GM21390 (cell line): ENCODE measurements at regions not wholly inside any gene's neighbourhood (a gene's known extent, or its start where the extent isn't known, plus 50 kb on each side); places are given as distances from the start of the nearest gene placed in this dataset.

Source experiments
- ATAC-seq: cut with Tn5 transposase; IDR thresholded peaks from one replicate; pipeline ENCODE4 v1.9.1; 2021; ENCODE audit not compliant: unreplicated experiment

DNA sequence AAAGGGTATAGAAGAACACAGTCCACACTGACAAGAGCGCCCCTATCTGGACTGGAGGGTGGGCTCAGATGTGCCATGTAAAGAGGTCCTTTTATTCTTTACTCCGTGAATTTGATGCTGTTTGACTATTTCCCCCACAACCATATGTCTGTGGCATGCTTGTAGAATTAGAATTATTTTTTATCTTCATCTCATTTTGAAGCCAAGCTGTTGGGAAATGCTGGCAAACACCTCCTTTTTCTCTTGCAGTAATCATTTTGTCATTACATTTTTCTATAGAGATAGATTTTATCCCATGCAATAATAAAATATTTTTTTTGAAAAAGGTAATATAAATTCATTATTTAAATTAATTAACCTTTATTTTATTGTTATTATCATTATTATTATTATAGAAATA lies 926.6 kb upstream of the AUTS2 start:
- ATAC-seq, result no peak

DNA sequence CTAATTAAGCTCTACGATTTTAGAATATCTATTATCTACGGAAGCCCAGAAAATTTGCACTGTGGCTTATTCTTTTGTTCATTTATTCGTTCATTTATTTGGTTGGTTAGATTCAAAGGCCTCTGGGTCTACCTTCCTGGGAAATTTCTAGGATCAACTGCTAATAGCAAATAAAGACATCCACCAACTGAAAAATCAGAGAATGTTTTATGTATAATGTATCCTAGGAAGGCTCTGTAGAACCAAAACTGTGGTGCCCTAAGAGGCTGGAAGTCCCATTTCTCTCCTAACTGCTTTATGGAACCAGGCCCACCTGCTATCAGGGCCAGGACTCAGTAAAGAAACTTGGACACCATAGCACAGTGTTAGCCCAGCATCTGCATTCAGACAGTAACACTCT lies 923.4 kb upstream of the AUTS2 start:
- ATAC-seq, result no peak

DNA sequence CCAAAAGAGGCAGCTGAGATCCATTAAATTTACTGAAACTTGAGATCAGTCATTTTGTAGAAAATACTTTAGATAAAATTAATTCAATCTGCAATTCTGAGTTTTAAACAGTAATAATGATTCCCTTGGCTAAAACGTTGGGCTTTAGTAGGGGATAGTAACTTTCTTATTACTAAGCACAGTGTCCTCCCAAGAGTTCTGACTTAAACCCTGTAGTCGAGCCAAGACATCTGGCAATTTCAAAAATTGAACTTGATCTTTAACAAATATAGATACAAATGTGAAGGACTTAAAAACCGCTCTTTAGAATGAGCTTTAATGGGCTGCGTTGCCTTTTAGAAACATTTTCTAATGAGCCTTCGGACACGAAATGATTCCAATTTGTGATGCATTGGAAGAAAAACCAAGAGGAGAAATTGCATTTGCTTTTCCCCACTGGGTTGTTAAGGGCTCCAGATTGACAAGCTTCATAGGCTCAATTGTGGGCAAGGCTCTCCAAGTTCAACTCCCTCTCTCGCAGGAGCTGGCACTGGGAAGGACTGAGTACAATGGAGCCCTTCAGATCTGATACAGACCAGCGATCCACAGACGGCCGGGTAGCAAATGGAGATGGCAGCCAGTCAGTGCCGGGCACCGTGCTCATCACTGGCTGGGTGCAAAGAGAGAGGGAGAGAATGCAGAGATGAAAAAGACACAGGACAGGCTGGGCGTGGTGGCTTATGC lies 921.3 kb upstream of the AUTS2 start:
- no peak for ATAC-seq

DNA sequence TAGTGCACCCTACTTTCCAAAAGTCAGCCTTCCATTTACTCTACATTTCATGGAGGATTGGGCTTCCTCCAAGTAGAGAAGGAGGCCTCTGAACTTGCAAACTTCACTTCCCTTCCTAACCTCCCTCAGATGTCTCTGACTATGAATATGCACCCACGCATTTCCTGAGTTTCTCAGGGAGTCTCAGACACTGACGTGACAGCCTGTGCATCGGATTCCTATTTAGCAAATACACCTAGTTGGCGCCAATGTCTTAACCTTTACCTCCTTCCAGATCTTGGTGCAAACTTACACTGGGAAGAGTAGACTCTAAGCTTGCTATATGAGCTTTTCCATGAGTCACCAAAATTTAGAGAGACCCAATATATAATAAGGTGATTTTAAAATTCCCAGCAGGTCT lies 920.1 kb upstream of the AUTS2 start:
- ATAC-seq, result no peak

DNA sequence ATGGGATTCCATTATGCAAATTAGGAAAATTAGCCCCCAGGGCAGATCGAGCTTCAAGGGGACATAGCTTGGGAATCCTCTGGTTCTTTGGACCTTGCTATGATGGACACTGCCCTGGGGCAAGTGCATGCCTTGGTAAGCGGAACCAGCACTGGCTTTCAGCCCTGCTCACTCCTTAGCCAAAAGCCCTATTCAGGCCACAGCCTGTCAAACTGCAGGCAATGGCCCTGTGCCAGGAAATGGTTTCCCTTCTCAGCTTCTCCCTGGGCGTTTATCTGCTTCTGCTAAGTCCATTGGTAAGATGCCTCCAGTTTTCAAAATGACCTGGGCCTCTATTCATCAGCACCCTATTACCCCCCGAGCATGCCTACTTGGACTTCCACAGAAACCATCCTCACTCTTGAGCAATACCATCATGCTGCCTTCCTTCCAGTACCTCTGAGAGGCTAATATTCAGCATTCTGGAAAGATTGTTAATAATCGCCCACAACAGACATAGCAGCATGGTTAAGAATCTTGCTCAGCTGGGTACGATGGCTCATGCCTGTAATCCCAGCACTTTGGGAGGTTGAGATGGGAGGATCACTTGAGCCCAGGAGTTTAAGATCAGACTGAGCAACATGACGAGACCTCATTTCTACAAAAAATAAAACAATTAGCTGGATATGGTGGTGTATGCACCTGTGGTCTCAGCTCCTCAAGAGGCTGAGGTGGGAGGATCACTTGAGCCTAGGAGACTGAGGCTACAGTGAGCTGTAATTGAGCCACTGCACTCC lies 918.6 kb upstream of the AUTS2 start:
- ATAC-seq, result no peak

DNA sequence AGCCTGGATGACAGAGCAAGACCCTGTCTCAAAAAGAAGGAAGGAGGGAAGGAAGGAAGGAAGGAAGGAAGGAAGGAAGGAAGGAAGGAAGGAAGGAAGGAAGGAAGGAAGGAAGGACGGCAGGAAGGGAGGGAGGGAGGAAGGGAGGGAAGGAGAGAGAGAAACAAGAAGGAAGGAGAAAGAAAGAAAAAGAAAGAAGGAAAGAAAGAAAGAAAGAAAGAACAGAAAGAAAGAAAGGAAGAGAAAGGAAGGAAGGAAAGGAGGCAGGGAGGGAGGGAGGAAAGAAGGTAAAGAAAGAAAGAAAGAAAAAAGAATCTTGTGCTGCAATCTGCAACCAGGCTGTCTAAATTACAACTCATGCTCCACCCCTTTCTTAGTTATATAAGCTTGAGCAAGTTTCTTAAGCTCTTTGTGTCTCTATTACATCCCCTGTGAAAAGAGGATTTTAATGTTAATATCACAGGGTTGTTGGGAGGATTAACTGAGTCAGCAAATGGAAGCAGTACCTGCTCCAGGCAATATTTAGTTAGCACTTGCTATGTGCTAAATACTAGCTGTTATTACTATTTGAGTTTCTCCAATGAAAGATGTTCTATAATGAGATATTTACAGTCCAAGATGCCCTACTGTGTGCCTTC lies 917.9 kb upstream of the AUTS2 start:
- ATAC-seq, result no peak

DNA sequence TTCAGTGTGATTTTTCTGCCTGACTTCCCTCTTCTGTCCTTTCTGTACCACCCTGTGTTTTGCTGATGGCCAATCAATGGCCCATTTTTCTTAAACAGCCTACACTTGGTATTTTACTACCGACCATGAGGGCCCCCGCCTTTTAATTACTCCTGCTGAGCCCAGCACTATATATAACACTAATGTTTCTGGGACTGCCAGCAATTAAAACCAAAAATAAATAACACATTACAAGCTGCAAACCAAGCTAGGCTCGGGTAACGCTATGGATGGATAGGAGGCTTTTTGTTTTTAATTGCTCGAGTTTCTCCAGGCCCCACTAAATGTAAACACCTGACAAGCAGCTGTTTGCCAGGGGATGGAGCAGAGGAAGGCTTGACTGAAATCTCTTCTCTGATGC lies 915.4 kb upstream of the AUTS2 start:
- ATAC-seq, result no peak

DNA sequence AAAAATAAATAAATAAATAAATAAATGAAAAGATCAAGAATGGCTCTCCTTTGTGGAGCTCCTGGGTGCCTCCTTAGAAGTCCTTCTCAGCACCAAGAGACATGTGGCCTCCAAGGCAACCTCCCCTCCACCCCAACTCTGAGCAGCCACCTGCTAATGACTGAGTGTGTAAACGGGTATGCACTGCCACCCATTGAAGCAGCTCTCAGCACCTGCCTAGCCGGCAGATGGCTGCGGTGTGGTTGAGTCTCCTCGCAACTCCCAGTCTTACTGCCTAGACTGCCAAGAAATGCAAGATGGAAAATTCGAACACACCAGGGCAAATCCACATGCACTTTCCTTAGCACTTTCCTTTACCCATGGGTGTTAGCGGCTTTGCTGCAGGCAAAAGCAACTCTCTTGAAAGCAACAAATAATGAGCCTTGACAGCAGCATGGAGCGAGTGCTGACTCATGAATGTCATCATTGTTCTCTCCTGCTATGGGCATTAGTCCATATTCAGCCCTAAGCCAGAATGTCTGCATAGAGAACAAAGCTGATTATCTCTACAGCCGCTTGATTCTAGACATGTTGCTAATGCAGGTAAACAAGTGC lies 913.9 kb upstream of the AUTS2 start:
- no peak for ATAC-seq

DNA sequence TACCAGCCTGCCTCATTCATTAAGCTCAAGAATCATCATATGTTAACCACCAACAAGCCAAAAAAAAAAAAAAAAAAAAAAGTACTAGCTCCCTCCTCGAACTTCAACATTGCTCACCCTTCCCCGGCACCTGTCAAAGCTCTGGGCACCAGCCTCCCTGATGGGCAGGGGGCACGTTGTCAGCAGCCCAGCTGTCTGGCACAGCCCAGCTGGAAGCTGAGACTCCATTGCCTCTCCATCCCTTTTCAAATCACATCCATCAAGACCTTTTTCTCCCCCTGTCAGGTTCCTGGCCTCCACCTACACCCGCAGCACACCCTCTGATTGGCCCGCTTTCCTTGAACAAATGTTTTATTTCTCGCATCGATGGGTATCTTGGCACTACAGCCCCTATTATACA lies 913.3 kb upstream of the AUTS2 start:
- no peak for ATAC-seq

DNA sequence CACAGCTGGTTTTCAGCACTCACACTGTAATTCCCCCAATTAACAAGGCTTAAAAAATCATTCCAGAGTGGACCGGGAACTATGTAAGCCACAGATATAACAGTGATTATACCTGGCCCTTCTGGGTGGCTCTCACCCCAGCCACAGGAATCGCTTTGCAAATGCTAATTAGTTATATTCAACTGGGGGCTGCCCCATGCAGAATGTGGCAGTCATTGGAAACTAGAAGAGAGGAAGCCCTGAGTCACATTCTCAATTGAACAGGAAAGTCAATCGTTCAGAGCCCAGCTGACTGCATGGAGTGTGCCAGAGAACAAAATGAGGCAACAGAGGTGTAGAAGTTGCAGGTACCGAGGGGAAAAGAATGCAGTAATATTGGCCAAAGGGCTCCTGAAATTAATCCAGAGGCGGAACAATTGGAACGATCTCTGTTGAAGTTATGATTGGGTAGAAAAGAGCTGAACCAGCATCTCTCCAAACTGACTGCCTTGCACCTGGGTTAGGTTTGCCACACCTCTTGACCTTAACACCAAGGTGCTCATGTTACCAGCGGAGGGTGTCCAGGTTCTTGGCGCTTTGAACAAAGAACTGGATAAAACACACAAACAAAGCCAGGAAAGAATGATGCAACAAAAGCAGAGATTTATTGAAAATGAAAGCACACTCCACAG lies 909.7 kb upstream of the AUTS2 start:
- no peak for ATAC-seq

DNA sequence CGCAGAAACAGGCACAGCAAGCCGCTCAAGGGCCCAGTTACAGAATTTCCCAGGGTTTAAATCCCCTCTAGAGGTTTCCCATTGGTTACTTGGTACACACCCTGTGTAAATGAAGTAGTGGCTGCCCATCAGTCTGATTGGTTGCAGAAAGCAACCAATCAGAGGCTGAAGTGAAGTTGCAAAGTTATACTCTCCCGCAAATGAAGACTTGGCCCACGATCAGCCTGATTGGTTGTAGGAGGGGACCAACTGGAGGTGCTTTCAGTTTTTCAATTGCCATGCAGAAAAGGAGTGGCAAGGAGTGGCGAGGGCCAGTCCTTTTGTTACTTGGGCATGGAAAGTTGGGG lies 909.2 kb upstream of the AUTS2 start:
- ATAC-seq, result no peak

DNA sequence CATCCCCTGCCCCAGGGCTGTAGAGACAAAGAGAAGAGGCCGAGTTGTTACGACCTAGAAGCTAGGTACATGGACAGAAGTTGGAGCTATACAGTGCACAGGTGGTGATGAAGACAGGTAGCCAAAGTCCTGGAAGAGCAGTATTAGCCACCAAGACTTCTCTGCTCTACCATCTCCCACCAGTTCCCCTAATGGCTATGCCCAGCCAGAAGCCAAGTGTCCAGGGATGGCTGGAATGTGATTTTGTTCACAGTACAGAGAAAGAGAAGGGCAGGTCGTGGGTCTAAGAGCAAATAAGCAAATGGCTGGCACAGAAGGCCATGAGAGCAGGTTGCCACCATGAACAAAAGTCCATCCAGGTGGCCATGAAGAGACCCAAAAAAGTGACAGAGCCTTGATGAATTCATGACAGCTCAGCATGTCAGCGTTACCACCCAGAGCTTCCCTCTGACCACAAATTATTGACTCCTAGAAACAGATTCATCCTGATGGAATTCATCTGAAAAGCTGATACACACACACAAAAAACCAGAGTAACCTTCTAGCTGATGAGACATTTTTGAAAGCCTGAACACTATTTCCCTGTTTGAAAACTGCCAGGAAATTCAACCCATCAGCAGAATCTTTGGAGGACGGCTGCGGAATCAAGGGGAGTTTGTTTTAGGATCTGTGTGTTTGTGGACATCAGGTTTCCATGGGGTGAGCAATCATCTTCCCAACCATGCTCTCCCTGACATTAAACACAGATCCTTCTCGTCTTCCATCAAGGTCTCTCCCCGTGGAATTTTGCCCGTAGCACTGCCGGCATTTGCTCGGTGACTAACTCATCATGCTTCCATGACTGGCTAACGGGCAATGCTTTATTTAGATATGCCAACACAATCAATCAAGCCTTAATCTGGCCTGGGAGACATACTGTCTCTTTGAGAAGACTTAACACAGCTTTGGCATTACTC lies 906.7 kb upstream of the AUTS2 start:
- no peak for ATAC-seq

DNA sequence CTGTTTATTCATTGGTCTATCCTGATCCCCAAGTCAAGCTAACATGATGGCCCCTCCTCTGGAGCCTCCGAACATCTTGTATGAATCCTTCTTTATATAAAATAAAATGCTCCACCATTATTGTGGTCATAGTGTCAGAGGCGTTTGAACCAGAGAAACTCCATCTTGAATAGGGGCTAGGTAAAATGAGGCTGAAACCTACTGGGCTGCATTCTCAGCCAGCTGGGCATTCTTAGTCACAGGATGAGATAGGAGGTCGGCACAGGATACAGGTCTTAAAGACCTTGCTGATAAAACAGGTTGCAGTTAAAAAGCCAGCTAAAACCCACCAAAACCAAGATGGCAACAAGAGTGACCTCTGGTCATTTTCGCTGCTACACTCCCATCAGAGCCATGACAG lies 905.8 kb upstream of the AUTS2 start:
- no peak for ATAC-seq

DNA sequence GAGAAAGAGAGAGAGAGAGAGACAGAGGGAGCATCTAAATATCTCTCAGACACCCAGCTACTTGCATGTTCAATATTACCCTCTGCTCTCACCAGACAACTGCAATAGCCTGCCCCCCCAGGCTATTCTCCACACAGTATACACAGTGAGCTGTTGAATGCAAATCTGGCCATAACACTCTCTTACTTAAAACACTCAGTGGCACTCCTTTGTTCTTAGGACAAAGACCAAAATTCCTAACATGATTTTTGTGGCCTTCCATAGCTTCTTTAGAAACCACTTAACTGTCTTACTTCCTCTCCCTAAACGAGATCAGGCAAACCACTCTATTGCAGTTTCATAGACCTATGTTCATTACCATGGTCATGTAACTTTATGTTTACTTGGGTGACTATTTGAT lies 903.6 kb upstream of the AUTS2 start:
- no peak for ATAC-seq

DNA sequence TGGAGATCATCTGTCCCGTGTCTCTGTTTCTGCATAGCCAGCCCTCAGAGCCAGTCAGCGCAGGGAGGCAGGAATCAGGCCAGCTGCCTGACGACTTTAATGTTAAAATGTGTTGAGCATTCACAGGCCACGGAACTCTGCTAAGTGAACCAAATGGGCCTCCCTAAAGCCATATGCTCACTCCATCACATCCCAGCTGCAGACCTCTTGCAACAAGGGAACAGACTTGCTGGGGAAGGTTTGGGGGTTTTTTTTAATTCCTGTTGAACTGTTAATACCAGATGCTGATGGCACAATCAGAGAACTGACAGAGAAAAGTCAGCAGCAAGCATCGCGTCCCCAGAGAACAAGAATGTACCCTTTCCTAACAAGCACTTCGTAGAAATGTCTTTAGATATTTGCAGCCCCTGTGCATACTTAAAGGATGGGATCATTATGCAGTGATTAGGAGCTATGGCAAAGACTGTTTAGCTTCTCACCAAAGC lies 900.4 kb upstream of the AUTS2 start:
- ATAC-seq, result no peak

DNA sequence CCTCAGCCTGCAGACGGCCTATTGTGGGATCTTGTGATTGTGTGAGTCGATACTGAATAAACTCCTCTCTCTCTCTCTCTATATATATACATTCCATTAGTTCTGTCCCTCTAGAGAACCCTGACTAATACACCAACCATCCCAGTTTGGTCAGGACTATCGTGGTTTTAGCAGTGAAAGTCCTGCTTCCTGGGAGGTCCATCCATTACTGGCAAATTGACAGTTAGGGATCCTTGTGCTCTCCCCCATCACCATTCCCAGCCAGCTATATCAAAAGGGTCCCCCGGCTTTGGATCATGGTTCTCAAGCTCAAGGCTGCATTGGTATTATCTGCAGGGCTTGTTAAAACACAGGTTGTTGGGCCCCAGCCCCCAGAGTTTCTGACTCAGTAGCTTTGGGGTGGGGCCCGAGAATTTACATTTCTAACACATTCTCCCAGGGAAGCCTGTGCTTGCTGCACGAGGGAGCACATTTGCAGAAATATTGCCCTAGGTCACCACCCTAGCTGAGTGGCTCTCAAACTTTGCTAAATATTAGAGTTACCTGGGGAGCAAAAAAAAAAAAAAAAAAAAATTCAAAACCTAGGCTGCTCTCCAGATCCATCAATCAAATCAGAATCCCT lies 899.1 kb upstream of the AUTS2 start:
- no peak for ATAC-seq

DNA sequence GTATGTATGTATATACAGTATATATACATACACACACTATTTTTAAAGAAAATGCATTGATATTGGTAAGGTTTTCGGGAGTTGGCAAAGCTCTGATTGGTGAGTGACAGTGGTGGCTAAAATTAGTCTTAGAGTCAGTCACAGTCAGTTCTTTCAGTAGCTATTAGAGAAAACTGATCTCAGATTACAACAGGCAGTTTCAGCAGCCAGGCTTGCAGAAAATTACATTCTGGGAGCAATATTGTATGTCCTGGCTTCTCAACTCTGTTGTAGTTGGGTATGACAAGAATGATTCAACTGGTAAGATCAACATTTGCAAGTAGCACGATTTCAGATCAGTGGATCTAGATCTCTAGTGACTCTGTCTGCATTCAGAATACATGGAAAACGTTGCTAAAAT lies 897.9 kb upstream of the AUTS2 start:
- ATAC-seq, result no peak

DNA sequence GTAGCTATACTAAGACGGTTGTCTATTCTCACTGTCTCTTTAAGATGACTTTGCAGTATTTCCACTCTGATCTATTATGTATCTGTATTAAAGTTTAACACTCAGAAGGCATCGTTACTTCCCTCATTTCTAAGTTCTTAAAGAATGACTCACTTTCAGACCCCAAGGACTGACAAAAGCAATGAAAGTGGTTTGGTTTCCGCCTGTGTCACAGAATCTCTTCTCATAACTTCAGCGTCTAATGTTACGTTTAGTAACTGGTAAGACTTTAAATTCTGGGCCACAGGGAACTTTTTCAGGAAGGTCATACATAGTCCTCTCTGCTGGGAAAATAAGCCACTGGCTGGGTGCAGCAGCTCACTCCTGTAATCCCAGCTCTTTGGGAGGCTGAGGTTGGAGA lies 892.0 kb upstream of the AUTS2 start:
- no peak for ATAC-seq

DNA sequence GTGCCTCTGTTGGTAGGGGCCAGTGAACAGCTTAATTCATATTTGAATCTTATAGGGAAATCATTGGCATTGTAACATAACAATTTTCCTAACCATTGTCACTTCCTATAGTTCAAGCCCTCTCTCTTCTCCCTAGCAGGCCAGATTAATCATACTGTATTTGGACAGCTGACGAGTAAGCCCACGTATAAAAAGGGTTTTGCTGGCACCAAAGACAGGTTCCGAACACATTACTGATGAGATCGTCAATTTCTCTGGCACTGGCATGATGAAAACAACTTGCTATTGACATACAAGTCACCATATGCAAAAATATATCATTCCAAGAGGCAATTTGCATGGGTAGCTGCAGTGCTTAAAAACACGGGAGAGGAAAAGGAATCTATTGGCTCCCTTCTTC lies 891.1 kb upstream of the AUTS2 start:
- no peak for ATAC-seq

DNA sequence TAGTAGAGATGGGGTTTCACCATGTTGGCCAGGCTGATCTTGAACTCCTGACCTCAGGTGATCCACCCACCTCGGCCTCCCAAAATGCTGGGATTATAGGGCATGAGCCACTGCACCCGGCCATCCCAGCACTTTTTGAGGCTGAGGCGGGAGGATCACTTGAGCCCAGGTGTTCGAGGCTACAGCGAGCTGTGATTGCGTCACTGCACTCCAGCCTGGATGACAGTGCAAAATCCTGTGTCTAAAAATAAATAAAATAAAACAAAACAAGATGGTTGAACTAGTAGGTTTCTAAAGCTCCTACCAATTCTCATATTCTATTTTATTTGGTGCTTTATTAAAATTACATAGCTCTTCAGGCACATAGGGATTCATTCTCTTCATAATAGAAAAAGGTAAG lies 890.3 kb upstream of the AUTS2 start:
- no peak for ATAC-seq
